ENCODE measurements at regions not wholly inside any gene's neighbourhood (a gene's known extent, or its start where the extent isn't known, plus 50 kb on each side); places are given as distances from the start of the nearest gene placed in this dataset.

GRCh38 chr11:13082588-13082987, 73.5 kb downstream of the RASSF10 start:
- Histone ChIP-seq H2BK120ac (replicated peaks; ENCODE audit: low read depth, low read length) (no peak overlapping the region), H2BK15ac (ENCODE audit: low read length) (no peak overlapping the region), H3K18ac (ENCODE audit: extremely low read depth, low read length) (no peak overlapping the region), H3K27ac (ENCODE audit: low read depth, low read length) (no peak overlapping the region), H3K79me1 (ENCODE audit: low read depth, low read length) (no peaks in the 10 kb centered on the region), H3K79me2 (ENCODE audit: control insufficient read depth in 1 of 2, insufficient read depth in 2 of 2, low read length in 2 of 2) (no peaks in the 10 kb centered on the region), H2AK5ac (ENCODE audit: low read depth, low read length) (no peak overlapping the region), H2BK12ac (ENCODE audit: low read depth, low read length) (no peak overlapping the region), H3K27me3 (replicated peaks in 1 of 4; ENCODE audit: control insufficient read depth in 3 of 4, extremely low read depth in 1 of 4, insufficient read depth in 3 of 4, low read length in 3 of 4) (no peaks in the 10 kb centered on the region), H3K4ac (replicated peaks; ENCODE audit: insufficient read length, low read depth, low read length) (no peak overlapping the region), H3K23me2 (ENCODE audit: low read depth, low read length) (no peaks in the 10 kb centered on the region), H3K56ac (replicated peaks; ENCODE audit: insufficient read length, low read depth, low read length) (no peak overlapping the region), H4K91ac (replicated peaks; ENCODE audit: insufficient read length, low read length) (no peak overlapping the region), H3K23ac (ENCODE audit: insufficient read length) (no peak overlapping the region), H4K20me1 (replicated peaks in 1 of 2; ENCODE audit: control insufficient read depth in 1 of 2, insufficient read depth in 2 of 2, low read length in 2 of 2) (no peaks in the 10 kb centered on the region), H3K4me2 (ENCODE audit: insufficient read depth in 1 of 2, low read depth in 2 of 2, low read length in 2 of 2) (no peak overlapping the region), H2AFZ (ENCODE audit: low read length) (no peak overlapping the region), H2BK20ac (ENCODE audit: low read length) (no peak overlapping the region), H3K4me3 (ENCODE audit: extremely low read depth in 1 of 4, insufficient read depth in 2 of 4, low read depth in 3 of 4, low read length in 4 of 4) (no peak overlapping the region), H3K4me1 (replicated peaks in 1 of 4; ENCODE audit: control insufficient read depth in 3 of 4, insufficient read depth in 4 of 4, low read length in 3 of 4) (no peaks in the 10 kb centered on the region), H3K9me3 (ENCODE audit: insufficient read depth in 2 of 2, low read depth in 1 of 2, low read length in 1 of 2) (no peaks in the 10 kb centered on the region), H3K9ac (replicated peaks in 1 of 4; ENCODE audit: extremely low read depth in 1 of 4, low read depth in 3 of 4, low read length in 3 of 4) (no peak overlapping the region), H2BK5ac (ENCODE audit: low read depth, low read length) (no peak overlapping the region), H4K8ac (ENCODE audit: extremely low read depth, insufficient read depth, low read length) (no peak overlapping the region), H3K36me3 (ENCODE audit: control insufficient read depth in 2 of 4, insufficient read depth in 4 of 4, low read length in 3 of 4) (no peaks in the 10 kb centered on the region), H3K14ac (ENCODE audit: insufficient read length) (no peak overlapping the region), H4K5ac (ENCODE audit: insufficient read length, low read depth, low read length) (no peak overlapping the region)
- POLR2A ChIA-PET (ENCODE audit: partially characterized antibody) = no interaction called here
- FAIRE-seq = no peak
- 80% methylated on average over 1 of the region's 1 CpG; no CpG with 5 or more reads in 1 of the 2 experiments for WGBS, 2 experiments (ENCODE audit: extremely low coverage in 1 of 2, insufficient coverage in 1 of 2, insufficient read length in 1 of 2, insufficient replicate concordance in 2 of 2, low coverage in 1 of 2, low lambda C conversion rate in 2 of 2, missing lambda C conversion rate in 1 of 2)
- no peak for DNase-seq (ENCODE audit: low read depth in 1 of 2, low spot score in 2 of 2)
- CTCF ChIA-PET (ENCODE audit: partially characterized antibody) = interaction anchor here (1.0 to 1.8 kb wide), 4 partner anchors 14 to 63 kb away, joined by 3 to 4 read pairs (median 3); no protein-coding TSS in a partner anchor
- TF ChIP-seq CHD1 (IDR thresholded peaks at IDR 0.05; ENCODE audit: low read depth, low read length) (no peak), CHD2 (IDR thresholded peaks at IDR 0.05; ENCODE audit: low read length) (no peak), SAP30 (IDR thresholded peaks at IDR 0.05; ENCODE audit: insufficient read depth, insufficient replicate concordance, low read length) (no peak), CTCF (IDR thresholded peaks at IDR 0.05; ENCODE audit: control extremely low read depth in 1 of 3, insufficient read depth in 1 of 3, low read depth in 1 of 3, low read length in 3 of 3) (no peak), MAFK (IDR thresholded peaks at IDR 0.05; ENCODE audit: low read depth, low read length) (no peak), CBX8 (IDR thresholded peaks at IDR 0.05; ENCODE audit: borderline replicate concordance, low read depth, low read length) (no peak), SUZ12 (IDR thresholded peaks at IDR 0.05; ENCODE audit: low read length) (no peak), YY1 (IDR thresholded peaks at IDR 0.05; ENCODE audit: low read depth, low read length) (no peak), SIN3A (conservative IDR thresholded peaks at IDR 0.05 in 1 of 2, IDR thresholded peaks at IDR 0.05 in 1 of 2; ENCODE audit: low read depth in 1 of 2, low read length in 2 of 2) (no peak)
